Stimulated activated naive CD4-positive, alpha-beta T cell treated with Interleukin-2 at 50 U/mL for 16 hours (primary cell): ENCODE measurements at regions not wholly inside any gene's neighbourhood (a gene's known extent, or its start where the extent isn't known, plus 50 kb on each side); places are given as distances from the start of the nearest gene placed in this dataset.
"Not testable (repeated sequence)": the region's sequence is repeated elsewhere in the genome, so short reads cannot be mapped to it uniquely, and the experiment has no call there.

ENCODE experiments used
- DNase-seq: peaks from one replicate; lab custom pipeline; 2025; lab: John Stamatoyannopoulos, UW

DNA sequence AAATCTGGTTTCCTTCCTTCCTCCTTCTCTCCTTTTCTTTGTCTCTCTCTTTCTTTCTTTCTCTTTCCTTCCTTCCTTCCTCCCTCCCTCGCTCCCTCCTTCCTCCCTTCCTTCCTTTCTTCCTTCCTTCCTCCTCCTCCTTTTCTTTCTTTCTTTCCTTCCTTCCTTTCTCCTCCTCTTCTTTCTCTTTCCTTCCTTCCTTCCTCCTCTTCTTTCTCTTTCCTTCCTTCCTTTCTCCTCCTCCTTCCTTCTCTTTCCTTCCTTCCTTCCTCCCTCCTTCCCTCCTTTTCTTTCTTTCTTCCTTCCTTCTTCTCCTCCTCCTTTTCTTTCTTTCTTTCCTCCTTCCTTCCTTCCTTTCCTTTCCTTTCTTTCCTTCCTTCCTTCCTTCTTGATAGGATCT lies 61.2 kb downstream of the VIP start:
- no peak for DNase-seq

DNA sequence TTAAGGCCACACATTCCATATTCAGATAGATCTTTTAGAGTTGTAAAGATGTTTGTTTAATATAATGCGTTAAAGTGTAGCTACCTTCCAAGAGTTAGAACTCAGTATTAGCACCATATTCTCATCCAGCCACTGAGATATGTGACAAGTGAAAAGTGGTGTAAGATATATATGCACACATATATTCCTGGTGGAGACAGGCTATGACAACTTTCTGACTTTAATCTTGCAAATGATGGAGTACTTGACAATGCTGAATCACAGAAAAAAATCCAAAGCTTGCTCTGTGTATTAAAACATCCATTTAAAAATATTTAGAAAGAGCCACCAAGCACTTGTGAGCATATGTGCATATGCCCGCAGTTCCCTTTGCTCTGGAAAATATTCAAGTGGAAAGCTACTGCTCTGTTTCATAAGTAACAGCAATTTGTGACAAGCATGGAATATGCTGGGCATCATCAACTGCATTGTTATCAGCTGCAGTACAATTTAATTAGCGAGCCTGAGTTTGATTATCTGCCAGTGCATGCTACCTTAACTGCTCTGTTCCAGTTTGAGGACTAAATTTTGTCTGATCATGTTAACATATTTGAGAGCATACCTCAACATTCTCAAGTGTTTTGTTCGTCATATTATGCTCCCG lies 64.8 kb downstream of the VIP start:
- DNase-seq, result no peak

DNA sequence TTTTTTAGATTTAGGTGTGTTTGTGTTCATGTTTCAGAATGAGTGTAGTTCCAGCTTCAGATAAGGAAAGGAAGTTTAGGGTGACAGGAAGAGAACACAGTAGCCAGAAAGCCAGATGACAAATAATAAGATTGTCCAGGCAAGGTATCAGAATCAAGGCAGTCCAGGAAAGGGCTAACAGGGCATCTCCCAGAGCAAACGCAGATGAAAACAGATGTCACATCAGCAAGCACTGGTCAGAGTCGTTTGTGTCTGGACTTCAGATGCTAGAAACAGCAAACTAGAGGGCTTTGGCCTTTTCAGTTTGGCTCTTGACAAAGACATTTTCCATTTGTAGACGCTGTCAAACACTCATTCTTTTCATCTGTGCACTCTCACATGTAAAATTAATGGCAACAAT lies 65.5 kb downstream of the VIP start:
- no peak for DNase-seq

DNA sequence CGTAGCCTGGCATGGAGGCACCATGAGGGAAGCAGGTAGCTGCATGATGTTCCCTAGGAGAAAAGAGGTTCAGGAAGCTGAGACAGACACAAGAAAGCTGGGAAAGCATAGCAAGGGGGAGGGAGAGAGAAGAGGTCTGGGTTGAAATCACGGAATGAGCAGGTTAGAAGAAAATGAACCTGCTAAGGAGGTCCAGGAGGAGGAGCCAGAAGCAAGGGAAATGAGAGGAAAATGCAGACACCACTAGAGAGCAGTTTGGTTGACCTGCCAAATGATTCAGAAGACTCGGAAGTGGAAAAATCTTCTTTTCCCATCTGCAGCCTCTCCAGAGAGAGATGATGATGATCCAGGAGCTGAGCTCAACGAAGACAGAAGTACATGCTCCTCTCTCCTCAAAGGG lies 70.9 kb downstream of the VIP start:
- DNase-seq, result no peak

DNA sequence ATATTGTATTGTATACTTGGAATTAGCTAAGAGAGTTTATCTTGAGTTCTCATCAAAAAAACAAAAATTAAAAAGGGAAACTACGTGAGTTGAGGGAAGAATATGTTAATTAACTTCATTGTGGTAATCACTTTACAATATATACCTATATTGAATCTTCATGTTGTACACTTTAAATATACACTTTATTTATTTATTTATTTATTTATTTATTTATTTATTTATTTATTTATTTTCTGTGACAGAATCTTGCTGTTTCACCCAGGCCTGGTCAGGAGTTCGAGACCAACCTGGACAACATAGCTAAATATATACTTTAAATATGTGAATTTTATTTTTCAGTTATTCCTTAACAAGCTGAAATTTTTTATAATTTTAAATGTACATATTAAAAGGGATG lies 74.1 kb downstream of the VIP start:
- DNase-seq, result no peak

DNA sequence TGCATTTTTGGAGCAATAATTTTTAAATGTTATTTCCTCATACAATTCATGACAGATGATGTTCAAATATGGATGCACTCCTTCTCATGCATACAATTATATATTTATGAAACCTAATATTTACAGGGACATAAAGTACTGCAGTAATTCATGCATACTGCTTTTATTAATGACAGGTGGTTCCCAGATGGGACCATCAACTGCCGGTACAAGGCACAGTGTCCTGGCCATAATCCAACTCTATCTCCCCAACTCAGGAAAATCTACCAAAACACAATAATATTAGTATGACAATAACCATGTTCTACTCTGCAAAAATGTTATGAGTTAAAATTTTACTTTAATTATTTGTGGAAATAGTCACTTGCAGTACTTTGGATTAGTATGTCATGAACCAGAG lies 77.8 kb downstream of the VIP start:
- no peak for DNase-seq

DNA sequence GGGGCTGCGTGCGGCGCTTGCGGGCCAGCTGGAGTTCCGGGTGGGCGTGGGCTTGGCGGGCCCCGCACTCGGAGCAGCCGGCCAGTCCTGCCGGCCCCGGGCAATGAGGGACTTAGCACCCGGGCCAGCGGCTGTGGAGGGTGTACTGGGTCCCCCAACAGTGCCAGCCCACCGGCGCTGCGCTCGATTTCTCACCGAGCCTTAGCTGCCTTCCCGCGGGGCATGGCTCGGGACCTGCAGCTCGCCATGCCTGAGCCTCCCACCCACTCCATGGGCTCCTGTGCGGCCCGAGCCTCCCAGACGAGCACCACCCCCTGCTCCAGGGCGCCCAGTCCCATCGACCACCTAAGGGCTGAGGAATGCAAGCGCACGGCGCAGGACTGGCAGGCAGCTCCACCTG lies 83.8 kb downstream of the VIP start:
- DNase-seq, result not testable (repeated sequence)

DNA sequence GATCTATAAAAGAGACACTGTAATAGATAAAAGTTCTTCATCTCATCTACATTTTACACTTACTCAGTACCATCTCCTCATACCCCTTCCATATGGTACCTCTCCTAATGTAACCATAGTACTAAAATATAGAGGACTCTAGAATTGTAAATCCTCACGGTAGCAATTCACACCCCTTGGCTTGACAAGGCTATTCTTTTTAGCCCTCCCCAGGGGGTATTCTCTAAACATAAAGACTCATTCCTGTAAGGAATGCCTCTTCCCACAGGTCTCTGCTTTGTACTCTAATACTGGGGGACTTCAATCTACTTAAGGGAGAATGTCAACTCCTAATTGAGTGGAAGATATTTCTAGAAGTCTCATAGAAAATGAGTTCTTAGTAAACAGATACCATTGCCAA lies 85.9 kb downstream of the VIP start:
- no peak for DNase-seq

DNA sequence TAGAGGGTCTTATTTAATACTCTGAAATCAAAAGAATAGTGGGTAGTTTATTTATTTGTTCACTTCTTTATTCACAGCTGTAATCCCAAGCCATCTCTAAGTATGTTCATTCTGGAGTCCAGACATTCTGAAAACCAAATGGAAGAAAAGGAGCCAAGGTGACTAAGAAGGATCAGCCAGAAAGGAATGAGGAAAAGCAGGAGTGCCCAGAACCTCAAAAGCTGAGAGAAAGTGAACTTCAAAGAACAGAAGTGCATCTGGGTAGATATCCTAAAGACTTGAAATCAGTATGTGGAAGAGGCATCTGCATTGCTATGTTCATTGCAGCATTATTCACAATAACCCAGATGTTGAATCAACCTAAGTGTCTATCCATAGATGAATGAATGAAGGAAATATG lies 94.8 kb downstream of the VIP start:
- no peak for DNase-seq

DNA sequence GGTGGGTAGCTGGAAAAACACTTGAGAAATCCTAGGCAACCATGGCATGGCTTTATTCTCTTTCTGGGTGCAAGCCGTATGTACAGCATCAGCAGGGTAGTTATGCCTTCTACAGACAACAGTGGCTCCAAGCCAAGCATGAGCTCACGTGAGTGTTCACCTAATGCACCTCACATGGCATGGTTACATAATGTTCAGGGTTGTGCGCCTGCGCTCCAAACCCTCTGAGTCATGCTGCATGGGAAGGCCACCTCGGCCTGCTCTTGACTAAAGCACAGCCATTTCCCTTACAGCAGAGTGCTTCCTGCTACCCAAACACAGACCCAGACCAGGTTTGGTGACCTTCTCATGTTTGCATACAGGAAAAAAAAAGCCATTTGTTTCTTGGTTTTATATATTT lies 96.2 kb downstream of the VIP start:
- DNase-seq, result no peak

DNA sequence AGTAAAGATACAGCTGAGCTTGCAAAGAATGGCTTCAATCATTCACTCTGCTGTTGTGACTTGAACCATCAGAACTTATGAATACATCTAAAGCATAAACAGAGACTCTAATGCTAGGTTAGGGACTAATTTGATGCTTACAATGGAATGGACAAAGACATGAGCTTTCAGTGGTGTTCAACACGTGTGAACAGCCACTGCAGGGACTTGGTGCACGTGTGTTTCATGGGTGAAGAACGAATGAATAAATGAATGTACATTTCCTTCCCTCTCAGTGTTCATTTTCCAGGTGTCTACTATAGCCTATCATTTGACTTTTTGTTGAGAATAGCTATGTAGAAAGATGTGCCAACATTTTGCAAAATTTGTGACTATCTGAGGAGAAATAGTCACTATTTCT lies 98.3 kb downstream of the VIP start:
- DNase-seq, result no peak

DNA sequence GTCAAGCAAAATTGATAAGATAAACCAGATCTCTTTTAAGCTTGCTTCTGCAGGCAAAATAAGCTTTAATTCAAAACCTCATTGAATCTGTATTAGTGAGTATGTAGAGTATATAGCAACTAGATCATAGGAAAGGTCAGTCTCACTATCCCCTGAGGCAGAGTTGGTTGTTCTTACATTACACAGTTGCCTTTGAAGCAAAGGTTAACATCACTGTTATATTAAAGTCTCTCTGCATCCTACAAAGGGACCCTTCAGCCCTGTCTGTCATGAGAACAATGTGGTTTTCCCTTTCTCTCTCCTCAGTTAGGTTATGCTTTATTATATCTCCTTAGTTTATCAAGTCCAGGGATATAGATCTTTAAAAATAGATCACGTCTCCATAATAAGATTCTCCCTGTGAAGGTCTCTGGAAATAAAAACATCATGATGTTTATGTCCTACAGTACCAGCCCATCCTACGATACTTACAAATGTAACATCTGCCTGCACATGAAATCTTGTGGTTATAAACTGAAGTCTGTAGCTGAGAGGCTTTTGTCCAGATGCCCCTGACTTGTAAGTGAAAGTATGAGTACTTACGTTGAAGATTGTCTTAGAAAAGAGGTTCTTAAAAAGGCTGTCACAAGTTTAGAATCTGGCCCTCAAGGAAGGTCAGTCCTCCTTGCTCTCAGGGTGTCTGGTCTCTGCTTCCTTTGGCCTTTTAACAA lies 103.6 kb downstream of the VIP start:
- DNase-seq, result no peak

DNA sequence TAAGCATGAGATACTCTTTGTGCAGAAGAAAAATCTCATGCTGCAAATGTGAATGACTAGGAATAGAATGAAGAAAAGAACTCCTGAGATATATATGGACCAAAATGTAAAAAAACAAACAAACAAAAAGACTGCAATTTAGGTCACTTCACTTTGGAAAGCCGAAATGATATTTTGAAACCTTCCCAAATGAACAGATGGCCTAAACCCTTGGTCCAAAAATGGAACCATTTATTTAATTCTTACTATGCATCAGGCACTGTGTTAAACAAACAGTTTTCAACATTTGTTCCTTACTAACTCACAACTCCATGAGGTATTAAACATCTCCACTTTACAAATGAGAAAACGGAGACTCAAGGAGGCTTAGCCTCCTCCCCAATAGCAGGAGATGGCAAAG lies 107.5 kb downstream of the VIP start:
- DNase-seq, result no peak

DNA sequence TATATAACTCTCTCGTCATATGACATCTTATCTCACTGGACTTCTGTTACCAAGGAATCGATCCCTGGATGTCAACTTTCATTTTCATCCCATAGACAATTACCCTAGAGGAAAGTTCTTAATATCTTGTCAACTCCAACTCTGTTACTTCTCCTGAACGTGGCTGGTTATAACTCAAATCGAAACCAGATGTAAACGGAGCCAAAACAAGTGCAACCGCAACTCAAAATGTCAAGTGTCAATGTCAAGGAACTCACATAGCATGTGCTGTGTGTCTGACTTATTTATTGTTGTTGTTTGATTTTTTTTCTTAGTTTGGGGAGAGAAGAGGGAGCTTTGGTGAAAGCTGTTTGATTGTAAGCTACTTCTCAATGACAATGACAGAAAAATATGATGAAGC lies 108.6 kb downstream of the VIP start:
- no peak for DNase-seq

DNA sequence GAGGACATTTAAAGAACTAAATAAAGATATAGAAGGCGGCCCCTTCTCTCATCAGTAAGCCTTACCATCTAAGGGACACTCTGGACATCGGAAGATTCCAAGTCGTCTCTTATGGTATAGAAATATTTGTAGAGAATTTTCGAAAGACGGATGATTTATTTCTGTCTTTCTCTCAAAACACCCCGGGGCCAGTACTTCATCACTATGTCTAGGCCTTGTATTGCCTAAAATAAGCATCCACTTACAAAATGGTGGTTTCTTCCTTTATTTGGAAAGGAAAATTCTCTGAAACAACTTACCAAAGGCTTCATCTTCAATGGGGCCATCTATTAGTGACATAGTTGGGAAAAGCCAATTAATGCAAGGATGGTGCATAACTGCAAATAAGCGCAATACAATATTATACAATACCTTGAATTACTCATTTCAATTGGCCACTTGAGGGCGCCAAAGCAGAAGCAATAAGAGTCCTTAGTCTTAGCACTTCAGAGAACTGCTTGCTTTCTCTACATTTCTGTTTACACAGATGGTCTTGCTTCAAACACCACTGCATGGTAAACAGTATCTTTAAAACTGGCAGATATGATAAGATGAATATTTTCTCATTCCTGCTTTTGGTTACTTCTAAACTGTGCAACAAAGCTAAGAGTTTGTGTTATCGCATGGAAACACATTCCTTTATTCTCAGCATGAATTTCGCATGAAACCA lies 113.2 kb downstream of the VIP start:
- DNase-seq, result peak; percentile 51

DNA sequence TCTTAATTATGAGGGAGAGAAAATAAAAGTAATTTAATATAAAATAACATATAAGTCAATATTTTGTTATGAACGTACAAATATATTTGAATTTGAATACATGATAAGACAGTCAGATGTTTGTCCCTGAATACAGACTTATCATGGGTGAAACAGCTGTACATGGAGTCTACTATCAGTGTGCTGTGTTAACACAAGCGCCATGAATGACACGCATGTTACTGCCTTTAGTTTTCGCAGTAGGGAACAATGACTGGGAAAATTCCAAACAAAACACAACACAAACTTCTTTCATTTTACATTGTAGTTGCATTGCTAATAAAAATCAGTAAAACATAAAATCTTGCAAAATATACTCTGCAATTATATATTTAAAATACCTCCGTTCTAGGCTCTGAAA lies 108.6 kb downstream of the FBXO5 start:
- no peak for DNase-seq

DNA sequence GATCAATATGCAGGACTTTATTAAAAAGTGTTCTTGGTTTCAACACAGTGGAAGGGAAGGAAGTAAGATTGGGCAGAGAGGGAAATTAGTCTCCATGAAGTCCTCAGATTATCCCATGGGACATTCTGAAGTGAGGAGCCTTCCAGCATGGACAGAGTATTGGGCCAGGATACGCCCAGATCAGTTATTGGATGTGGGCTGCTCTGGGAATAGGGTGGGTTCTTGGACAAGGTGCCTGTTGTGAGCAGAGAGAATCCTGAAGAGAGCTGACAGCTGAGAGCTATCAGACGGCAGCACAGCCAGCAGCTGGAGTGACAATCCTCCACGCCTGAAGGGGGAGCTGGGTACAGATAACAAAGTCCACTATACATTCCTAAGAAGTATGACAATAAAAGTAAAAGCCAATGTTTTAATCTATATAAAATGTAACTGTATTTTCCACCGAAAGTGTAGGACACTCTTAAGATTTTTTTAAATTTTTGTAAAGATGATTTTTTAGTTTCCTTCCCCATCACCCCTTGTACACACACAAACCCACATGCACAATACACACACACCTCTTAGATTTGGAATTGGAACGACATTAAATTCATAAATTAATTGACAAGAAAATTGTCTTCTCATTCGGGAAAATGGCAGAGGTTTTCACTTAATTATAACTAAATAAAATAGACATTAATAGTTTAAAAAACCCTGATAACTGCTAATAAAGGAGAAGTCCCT lies 107.8 kb downstream of the FBXO5 start:
- DNase-seq, result no peak

DNA sequence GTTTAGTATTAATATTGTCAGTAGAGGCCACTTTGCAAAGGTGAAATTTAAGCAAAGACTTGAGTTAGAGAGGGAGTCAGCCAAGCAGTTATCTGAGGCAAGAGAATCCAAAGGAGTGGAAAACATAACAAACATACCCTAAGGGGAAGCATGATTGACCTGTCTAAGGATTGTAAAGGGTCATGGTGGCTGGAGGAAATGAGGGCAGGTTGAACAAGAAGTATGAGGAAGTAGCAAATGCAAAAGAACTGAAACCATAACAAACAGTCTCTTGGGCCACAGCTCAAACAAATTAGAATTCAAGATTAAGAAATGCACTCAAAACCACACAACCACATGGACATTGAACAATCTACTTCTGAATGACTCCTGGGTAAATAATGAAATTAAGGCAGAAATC lies 103.2 kb downstream of the FBXO5 start:
- DNase-seq, result no peak

DNA sequence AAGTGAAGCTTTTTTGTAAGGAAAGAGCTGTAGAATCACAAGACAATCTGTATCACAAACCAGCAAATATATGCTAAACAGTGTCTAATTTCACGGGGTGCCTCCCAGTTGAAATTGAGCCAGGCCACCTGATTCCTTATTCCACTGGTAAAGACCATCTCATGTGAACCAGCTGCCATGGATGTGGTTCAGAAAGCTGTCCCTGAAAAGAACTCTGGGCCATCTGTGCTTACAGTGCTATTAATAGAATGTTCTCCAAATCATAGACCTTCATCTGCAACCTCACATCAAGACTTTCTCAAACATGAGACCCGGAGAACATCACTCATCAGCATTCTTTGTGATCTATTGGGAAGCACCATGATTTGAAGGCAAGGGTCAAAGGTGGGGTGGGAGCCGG lies 89.7 kb downstream of the FBXO5 start:
- DNase-seq, result no peak

DNA sequence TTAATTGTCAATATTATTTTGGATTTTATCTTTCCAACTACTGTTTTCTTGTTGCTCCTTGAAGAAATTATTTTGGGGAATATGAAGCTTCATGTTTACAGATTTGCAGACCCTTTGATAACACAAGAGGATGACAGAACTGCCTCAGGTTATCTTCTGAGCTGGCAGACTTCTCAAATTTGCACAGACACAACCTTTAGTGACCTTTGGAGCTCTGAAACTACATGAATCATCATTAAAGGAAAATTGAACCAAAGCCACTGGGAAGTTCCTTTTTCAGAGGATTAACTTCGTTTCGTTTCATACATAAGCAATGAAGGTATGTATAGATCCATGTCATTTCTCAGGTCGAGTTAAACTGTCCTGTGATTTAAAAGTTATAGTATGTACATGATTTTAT lies 85.9 kb downstream of the FBXO5 start:
- DNase-seq, result no peak

DNA sequence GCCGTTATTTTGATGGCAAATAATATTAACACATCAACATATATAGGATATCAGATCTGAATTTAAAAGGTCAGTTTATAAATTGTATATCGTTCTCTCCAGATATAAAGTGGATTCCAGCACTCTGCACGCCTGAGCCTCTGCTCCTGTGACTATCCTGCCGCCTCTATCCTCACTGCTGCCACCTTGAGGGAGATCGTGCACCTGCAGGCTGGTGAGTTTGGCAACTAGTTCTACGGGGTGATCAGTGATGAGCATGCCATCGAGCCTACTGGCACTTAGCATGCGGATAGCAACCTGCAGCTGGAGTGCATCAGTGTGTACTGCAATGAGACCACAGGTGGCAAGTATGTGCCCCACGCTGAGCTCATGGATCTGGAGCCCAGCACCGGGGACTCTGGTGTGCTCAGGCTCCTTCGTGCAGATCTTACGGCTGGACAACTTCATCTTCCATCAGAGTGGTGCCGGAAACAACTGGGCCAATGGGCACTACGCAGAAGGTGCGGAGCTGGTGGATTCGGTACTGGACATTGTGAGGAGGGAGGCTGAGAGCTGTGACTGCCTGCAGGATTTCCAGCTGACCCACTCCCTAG lies 84.9 kb downstream of the FBXO5 start:
- DNase-seq, result peak; percentile 41

DNA sequence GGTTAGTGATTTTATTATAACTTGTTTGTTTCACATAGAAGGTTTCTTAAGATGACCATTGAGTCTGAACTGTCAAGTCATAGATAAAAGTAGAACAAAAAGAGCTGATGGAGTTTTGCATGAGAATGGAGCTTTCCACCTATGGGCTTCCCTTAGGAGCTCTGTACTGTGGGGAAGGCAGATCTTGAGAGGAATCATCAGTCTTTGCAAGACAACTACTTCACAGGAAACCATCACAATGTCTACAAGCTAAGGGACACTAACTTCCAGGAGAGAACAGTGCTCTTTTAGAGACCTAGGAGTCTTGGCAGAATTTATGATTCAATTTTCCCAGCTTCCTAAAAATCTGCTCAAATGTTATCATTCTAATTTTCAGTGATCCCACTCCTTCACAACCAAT lies 78.2 kb downstream of the FBXO5 start:
- no peak for DNase-seq
